GM19455 (cell line): ENCODE measurements at regions not wholly inside any gene's neighbourhood (a gene's known extent, or its start where the extent isn't known, plus 50 kb on each side); places are given as distances from the start of the nearest gene placed in this dataset.
"Not testable (repeated sequence)": the region's sequence is repeated elsewhere in the genome, so short reads cannot be mapped to it uniquely, and the experiment has no call there.

Experiments used
- ATAC-seq: cut with Tn5 transposase; IDR thresholded peaks from one replicate; pipeline ENCODE4 v1.9.1; 2021; ENCODE audit not compliant: unreplicated experiment

DNA sequence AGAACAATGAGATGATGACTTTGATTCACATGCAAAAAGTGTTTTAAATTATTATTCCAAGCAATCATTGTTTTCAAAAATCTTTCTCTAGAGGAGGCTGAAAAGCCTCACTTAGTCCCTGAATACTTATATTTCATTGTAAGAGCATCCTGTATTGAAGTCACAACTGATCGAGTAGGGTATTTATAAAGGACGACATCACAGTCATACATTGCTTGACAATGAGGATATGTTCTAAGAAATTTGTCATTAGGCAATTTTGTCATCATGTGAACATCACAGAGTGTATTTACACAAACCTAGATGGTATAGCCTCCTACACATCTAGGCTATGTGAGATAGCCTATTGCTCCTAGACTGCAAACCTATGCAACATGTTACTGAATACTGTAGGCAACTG is 510.4 kb upstream of the RGMB start:
- no peak for ATAC-seq

DNA sequence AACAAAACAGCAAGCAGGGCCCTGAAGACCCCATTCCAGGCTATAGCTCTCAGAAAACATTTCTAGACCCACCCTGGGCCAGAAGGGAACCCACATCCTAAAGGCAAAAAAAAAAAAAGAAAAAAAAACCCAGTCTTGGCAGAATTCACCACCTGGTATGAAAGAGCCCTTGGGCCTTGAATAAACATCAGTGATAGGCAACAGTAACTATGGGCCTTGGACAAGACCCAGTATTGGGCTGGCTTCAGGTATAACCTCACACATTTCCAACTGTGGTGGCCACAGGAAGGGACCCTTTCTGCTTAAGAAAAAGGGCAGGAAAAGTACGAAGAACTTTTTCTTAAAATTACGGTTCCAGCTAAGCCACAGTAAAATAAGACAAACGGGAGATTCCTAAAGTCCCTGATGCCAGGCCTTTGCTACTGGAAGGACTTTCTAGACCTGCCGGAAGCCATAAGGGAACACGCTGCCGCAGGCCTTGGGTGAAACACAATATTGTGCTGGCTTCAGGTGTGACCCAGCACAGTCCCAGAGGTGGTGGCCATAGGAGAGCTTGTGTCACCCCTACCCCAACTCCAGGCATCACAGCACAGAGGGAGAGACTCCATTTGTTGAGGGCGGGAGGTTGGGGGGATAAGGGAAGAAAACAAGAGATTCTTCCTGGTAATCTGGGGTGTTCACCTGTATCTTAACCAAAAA is 505.2 kb upstream of the RGMB start:
- no peak for ATAC-seq

DNA sequence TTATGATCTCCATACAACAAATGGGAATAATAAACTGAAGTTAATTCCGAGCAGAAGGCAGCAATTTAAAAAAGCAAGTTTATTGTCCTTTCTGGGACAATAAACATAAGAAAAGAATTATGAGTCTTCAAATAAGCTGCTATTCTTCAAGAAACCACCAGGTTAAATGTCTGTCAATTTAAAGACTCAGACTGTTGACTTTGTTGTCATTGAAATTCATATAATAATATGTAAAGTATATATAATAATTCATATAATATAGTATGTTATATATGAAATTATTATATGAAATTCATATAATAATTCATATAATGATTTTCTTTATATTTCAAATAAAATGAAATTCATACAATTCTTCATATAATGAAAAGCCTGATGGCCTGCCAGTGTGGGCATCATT is 497.5 kb upstream of the RGMB start:
- no peak for ATAC-seq

DNA sequence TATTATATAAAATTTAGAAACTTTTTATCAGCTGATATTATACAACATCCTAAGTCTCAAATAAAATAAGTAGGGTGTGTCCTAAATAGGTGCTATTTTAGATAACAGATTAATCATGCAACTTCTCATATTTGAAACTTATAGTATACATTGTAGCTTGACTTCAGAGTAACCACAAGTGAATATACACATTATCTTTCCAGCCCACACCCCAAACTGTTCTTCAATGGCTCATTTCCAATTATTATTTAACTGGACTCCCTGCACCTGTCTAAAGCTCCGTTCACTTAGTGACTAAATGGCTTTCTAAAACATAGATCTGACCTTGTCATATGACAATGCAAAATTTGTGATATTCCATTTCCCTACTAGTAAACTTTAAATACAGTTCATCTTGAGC is 490.9 kb upstream of the RGMB start:
- no peak for ATAC-seq

DNA sequence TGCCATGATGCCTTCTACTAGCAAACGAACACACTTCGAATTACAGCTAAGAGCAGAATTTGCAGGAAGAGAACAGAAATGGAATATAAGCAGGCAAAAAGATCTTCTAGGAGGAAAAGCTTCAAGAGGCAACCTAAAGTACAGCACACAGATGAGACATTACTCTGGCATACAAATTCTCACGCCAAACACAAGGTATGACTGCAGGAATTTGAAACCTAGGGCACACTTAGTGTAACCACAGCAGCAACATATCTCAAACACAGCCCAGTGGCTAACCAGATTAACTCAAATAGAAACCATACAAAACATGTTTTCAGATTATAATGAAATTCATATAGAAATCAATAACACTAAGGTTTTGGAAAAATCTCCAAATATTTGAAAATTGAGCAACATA is 481.0 kb upstream of the RGMB start:
- no peak for ATAC-seq

DNA sequence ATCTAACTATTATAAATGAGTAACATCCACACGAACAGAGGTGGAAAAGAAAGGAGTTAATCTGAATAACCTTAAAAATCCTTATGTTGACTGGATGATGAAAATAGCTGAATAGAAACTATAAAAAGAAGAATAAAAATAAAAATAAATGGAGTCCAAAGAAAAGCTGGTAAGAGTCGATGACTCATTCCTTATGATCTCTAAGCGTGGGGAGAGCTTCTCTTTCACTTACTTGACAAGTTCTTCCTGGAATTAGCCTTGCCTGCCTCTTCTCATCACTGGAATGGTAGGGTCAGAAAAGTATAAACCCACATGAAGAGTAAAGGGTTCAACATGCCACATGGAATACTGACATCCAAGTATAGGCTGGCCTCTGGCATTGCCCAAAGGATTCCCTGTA is 477.0 kb upstream of the RGMB start:
- no peak for ATAC-seq

DNA sequence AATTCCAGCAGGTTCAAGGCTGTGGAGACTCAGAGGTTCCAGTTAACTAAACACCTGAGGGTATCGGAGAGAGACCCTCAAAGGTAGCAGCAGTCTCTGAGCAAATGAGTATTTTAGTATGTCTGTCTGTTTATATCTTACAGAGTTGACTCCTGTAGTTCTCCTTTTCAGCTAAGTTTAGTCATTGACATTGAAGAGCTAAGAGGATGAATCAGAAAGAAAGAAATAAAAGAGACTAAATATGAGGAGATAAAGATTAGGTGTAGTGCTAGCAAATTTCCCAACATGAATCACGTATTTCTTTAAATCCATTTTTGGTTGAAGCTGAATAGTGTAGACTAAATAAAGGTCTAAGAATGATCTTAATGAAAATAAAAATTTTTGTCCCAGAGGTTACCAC is 474.0 kb upstream of the RGMB start:
- ATAC-seq, result no peak

DNA sequence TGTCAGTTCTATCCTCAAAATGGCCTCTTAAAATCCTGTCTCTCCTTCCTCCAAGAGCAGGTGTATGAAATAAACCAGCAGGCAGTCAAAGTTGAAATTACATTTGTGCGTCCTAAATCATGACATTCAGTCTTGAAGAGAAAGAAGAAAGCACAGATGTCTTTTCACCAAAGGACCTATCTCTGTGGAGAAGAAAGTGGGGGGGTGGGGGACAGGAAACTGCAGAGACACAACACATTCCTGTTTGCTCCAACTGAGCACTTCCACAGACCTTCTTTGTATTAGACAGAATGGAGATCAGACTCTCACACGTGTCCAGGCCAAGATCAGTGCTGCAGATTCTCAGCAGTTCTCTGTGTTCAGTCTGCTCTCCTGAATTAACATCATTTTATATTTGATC is 471.9 kb upstream of the RGMB start:
- ATAC-seq, result no peak

DNA sequence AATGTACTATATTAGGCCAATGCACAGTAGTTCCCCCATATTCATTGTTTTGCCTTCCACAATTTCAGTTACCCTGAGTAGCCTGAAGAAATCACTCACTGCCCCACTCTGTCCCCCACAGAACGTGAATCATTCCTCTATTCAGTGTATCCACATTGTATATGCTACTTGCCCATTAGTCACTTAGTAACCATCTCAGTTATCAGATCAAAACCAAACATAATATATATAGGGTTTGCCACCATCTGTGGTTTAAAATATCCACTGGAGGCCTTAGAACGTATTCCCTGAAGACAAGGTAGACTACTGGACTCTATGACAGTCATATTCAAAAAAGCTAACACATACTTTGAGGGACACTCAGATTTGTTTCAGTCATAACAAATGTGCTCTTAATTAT is 465.7 kb upstream of the RGMB start:
- ATAC-seq, result no peak

DNA sequence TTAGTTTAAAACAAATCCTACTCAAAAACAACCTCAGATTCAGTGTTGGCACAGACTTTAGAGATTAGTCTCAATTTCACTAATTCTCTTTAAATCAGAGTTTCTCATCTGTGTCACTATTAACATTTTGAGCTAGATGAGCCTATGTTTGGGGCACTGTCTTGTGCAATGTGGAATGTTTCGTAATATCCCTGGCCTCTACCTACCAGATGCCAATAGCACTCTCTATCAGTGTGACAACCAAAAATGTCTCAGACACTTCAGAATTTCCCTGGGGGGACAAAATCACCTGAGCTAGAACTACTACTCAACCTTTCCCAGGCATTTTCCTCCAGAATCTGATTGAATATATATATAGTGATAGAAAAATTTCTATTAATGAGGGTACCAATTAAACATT is 465.2 kb upstream of the RGMB start:
- ATAC-seq, result no peak

DNA sequence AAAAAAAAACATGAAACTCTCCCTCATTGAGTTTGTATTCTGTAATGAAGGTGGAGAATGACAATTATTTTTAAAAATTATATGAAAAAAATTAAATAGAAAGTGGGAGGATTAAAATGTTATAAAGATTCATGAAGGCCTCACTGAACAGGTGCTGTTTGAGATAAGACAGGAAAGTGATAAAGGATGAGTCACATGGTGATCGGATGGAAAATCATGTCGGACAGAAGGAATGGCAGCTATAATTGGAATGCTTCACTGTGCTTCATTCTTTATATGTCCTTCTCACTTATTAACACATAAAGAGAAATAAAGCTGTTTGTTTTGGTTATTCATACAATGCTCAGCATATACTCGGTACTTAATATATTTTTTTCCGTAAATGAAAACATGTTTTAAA is 464.5 kb upstream of the RGMB start:
- no peak for ATAC-seq

DNA sequence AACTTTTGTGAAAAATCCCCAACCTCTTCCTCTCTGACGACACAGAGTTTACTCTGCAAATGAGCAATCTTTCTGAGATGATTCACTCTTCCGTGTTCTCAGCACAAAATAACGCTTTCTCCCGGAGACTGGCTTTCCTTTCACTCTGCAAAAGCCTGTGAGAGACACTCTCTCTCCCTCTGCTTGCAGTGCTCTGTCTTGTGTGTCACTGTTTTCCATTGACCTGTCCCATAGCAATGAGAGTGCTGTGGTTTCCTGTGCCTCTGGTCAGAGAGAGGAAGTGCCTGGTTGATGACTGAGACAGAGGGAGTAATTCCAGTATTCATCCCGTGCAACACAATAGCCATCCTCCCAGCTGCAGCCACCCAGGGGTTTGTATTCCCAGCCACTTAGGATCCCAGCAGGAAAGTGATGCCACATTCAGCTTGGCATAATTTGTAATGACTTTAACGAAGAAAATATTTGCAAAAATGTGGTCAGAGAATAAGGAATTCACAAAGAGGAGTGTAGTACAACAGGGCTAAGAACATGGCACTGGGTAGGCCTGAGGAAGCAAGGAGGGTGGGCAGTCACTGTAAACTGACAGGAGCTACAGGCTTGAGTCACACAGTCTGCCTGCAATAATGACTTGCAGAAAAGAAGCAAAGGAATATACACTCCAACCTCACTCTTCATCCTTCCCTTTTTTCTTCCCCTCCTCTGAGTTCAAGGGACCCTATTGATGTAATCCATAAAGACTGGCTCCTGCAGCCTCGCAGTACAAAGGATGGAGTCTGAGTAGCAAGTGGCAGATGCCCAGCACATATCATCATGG is 463.5 kb upstream of the RGMB start:
- ATAC-seq, result peak; percentile 66

DNA sequence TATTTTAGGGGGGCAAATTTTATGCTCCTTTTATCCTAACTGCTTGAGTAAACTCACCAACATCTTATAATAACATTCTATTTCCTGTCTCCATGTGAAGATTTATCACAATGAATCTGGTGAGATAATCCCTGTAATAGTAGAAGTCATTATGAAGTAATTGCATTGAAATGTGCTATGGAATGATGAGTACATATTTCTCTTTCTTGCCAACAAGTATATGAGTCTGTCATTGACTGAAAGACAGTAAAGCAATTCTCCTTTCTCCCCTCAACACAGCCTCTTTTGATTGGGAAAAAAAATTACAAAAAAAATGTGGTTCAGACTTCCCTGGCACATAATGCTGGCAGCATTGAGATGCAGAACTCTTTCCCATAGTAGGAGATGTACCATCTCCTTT is 459.2 kb upstream of the RGMB start:
- ATAC-seq, result no peak

DNA sequence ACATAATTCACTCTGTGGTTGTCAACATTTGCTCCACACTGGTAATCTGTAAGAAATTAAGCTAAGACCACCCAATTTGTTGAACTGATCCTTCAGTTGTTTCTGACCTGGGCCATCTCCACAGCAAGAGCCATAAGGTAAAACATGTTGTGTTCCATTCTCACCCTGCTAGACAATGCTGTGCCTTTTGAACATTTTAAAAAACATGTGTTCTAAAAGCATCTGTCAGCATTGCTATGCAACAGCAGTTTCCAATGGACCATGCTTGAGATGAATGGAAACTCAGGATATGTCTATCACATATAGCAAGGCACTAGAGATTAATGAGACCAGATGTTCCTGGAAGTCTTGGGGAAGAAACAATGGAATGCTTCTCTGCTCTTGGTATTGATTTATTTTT is 455.1 kb upstream of the RGMB start:
- no peak for ATAC-seq

DNA sequence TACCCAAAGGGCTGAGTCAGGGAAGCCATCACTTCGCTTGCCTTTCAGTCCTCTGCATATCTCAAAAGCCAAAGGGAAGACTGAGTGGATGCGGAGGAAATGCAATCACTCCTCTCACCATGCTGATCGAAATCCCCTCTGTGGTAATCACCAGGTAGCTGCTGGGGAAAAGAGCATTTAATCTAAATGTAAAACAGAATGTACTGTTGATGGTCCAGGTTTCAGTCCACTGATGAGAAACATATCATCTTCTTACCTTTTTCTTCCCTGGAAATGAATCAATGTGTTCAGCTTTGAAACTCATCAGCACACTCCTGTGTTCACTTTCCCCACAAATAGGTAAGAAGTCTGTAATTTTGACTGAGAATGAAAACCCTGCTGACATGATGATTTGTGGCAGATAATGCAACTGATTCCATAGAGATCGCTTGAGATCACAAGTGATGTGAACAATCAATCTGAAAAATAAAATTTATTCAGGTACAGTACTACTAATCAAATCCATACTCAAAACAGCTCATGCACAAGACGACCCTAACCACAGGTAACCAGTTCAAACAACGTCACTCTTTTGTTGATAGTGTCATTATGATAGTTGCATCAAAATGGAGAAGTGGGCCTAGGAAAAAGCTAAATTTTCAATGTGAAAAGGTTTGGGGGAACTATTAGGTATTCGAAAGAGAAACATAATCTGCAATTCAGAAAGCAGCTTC is 454.0 kb upstream of the RGMB start:
- ATAC-seq, result no peak

DNA sequence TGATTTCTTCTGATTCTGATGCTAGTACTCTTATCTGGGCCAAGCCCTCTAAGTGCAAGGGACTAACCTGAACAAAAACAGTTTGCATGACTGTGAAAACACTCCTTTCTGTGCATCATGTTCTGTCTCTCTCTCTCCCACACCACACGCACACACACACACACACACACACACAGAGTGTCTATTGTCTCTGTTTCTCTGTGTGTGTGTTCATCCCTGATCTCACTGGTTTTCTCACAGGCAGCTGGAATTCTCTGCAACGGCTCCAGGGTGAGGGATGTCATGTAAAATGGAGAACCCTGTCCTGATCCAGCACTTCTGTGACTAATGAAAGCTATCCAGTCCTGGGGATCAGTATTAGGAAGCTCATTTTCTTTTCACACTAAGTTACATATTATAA is 453.1 kb upstream of the RGMB start:
- no peak for ATAC-seq

DNA sequence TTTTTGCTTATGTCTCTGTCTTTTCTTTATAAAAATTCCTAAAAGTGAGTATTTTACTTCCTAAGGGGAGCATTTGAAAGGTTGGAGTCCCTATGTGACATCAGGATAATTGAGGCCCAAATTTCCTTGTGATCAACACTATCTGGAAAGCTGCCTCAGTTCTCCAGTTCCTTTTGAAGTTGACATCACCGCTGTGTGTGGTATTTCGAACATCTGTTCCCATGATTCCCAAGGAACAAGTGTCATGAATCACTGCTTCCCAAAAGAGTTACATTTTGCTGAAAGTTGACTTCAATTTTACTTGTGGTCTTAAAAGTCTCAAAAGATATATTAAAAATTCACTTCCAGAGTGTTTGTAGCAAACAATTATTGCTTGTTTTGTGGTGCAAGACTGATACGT is 452.1 kb upstream of the RGMB start:
- ATAC-seq, result no peak

DNA sequence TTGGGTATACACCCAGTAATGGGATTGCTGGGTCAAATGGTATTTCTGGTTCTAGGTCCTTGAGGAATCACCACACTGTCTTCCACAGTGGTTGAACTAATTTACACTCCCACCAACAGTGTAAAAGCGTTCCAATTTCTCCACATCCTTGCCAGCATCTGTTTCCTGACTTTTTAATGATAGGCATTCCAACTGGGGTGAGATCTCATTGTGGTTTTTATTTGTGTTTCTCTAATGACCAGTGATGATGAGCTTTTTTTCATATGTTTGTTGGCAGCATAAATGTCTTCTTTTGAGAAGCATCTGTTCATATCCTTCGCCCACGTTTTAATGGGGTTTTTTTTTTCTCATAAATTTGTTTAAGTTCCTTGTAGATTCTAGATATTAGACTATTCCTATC is 448.3 kb upstream of the RGMB start:
- ATAC-seq, result not testable (repeated sequence)

DNA sequence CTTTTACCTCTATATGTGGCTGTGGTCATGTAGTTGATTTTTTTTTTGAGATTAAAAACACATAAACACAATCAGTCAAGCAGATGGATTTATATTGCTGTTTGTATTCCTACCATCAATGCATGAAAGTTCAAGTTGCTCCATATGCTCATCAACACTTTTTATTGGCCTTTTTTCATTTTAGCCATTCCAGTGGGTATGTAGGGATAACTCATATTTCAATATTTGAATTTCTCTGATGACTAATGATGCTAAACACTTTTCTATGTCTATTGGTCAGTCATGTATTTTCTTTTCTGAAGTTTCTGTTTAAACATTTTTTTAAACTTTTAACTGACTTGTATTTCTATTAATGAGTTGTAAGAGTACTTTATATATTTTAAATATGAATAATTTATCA is 445.4 kb upstream of the RGMB start:
- ATAC-seq, result no peak

DNA sequence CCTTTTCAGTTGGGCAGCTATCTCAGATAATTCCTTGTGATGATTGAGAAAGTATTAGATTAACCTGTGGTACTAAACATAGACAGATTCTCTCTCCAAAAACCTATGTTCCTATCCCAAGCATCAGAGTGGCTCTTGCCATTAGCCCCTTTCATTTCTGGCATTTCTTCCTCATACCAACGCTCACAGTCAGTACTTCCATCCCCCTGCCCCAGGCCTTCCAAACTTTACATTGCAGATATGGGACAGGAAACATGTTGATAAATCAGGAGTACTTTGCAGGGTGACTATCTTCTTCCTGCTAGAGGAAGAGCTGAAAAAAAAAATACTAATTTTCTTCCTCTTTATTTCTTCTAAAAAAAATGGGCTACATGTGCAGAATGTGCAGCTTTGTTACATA is 442.6 kb upstream of the RGMB start:
- ATAC-seq, result no peak

DNA sequence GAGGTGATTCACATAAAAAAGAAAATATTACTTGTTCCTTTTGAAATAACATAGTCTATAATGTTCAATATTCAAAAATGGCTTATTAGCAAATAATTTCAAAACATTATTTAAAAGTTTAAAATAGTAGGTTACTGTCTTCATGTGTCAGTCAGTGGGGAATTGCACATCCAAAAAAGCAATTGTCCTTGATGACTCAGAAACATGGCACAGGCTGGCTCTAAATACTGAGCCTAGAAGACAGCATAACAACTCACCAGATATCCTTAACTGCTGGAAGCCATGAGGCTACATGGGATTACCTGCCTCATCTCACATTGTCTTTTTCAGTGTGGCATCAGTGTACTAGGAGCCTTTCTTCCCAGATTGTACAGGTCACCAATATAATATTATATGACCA is 439.5 kb upstream of the RGMB start:
- no peak for ATAC-seq

DNA sequence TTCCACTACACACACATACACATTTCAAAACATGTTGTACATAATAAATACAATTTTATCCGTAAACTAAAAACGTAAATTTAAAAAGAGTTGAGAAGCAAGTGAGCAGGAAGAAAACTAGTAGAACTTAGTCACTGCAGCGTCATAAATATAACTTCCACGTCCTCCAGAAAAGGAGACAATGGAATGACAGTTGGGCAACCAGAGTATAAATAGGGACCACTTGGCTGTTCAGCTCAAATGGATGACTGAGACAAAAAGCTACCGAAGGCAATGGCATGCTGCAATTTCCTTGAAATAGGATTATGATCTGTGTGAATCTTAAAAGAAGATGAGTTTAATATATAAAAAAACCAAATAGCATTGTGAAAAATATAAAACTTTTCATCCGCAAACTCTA is 438.5 kb upstream of the RGMB start:
- no peak for ATAC-seq
